Hepatocyte (in vitro differentiated cells): ENCODE measurements at regions not wholly inside any gene's neighbourhood (a gene's known extent, or its start where the extent isn't known, plus 50 kb on each side); places are given as distances from the start of the nearest gene placed in this dataset.

Source experiments
- EZH2phosphoT487 ChIP-seq: fragments of 200-600 bp; sonication (generic); IDR thresholded peaks from one replicate; pipeline ENCODE4 v1.6.1; 2018; ENCODE audit warnings: antibody characterized with exemption, mild to moderate bottlenecking, low read depth, moderate library complexity; ENCODE audit not compliant: unreplicated experiment, severe bottlenecking
- TF ChIP-seq, protein P1 (sequence below): fragments of 200-600 bp; sonication (generic); IDR thresholded peaks from 2 replicates; pipeline ENCODE4 v1.5.1; 2016; ENCODE audit warnings: antibody characterized with exemption, mild to moderate bottlenecking; ENCODE audit not compliant: poor library complexity

DNA sequence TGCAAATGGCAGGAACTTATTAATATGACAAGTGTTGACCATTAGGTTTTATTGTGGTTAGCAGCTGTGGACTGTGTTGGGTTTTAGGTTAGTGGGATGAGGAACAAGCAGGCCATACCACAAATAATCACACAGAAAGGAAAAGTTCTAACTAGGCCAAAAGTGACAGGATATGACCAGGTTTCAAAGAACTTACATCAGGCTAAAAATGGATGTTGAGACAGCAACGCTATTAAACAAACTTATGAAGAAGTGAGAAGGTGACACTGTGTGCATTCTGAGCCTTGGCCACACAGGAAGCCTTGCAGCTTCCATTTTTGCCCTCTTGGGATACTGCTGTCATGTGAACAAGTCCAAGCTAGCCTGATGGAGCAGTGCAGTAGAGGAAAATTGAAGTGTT, 568.8 kb downstream of the HTR7 start:
- TF ChIP-seq, protein P1, sequence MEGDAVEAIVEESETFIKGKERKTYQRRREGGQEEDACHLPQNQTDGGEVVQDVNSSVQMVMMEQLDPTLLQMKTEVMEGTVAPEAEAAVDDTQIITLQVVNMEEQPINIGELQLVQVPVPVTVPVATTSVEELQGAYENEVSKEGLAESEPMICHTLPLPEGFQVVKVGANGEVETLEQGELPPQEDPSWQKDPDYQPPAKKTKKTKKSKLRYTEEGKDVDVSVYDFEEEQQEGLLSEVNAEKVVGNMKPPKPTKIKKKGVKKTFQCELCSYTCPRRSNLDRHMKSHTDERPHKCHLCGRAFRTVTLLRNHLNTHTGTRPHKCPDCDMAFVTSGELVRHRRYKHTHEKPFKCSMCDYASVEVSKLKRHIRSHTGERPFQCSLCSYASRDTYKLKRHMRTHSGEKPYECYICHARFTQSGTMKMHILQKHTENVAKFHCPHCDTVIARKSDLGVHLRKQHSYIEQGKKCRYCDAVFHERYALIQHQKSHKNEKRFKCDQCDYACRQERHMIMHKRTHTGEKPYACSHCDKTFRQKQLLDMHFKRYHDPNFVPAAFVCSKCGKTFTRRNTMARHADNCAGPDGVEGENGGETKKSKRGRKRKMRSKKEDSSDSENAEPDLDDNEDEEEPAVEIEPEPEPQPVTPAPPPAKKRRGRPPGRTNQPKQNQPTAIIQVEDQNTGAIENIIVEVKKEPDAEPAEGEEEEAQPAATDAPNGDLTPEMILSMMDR = no peak
- no peak for TF ChIP-seq EZH2phosphoT487
